Keratinocyte (primary cell): ENCODE measurements at regions not wholly inside any gene's neighbourhood (a gene's known extent, or its start where the extent isn't known, plus 50 kb on each side); places are given as distances from the start of the nearest gene placed in this dataset.
"Not testable (repeated sequence)": the region's sequence is repeated elsewhere in the genome, so short reads cannot be mapped to it uniquely, and the experiment has no call there.

ENCODE experiments used
- DNase-seq: peaks from one replicate; pipeline ENCODE4 v3.0.0-alpha.2; 2011; ENCODE audit warnings: low read depth, missing footprints, low spot score
- FAIRE-seq: peaks from 2 replicates; lab custom pipeline; 2011; peaks lifted over from hg19 to GRCh38; lab: Jason Lieb, UNC
- H2AFZ ChIP-seq: 2 replicates; pipeline ENCODE4 v1.6.0; 2012; ENCODE audit warnings: low read length, control low read depth, inconsistent platforms; ENCODE audit not compliant: control insufficient read depth
- H3K27ac ChIP-seq: 2 replicates; pipeline ENCODE4 v1.5.1; 2011; ENCODE audit warnings: low read length; ENCODE audit not compliant: control insufficient read depth, insufficient read depth
- H3K27me3 ChIP-seq: 3 replicates; pipeline ENCODE4 v1.6.0; 2011; ENCODE audit warnings: low read length; ENCODE audit not compliant: control insufficient read depth, insufficient read depth; ENCODE audit errors: extremely low read depth
- H3K36me3 ChIP-seq, 2 experiments: 2 replicates in 1 of 2; 3 replicates in 1 of 2; pipeline ENCODE4 v1.5.1; 2011; ENCODE audit warnings: low read length in 2 of 2, mild to moderate bottlenecking in 1 of 2; ENCODE audit not compliant: control insufficient read depth in 2 of 2, insufficient read depth in 2 of 2; ENCODE audit errors: extremely low read depth in 1 of 2
- H3K4me1 ChIP-seq: 3 replicates; pipeline ENCODE4 v1.5.1; 2011; ENCODE audit warnings: low read length; ENCODE audit not compliant: control insufficient read depth, insufficient read depth; ENCODE audit errors: extremely low read depth
- H3K4me2 ChIP-seq: 3 replicates; pipeline ENCODE4 v1.6.0; 2011; ENCODE audit warnings: low read depth, low read length; ENCODE audit not compliant: control insufficient read depth, insufficient read depth; ENCODE audit errors: extremely low read depth
- H3K4me3 ChIP-seq, 3 experiments: fragments of 200-600 bp in 1 of 3; sonication (generic) in 1 of 3; 2 replicates in 2 of 3; 3 replicates in 1 of 3; pipeline ENCODE4 v1.5.1; 2011 to 2016; ENCODE audit warnings: low read length in 3 of 3, mild to moderate bottlenecking in 3 of 3, control low read depth in 2 of 3, inconsistent platforms in 1 of 3, low read depth in 1 of 3, mixed read lengths in 1 of 3, mixed run types in 1 of 3, moderate library complexity in 1 of 3; ENCODE audit not compliant: control insufficient read depth in 2 of 3, insufficient read depth in 2 of 3; ENCODE audit errors: extremely low read depth in 1 of 3
- H3K79me2 ChIP-seq: 2 replicates; pipeline ENCODE4 v1.6.0; 2012; ENCODE audit warnings: low read length; ENCODE audit not compliant: control insufficient read depth, insufficient read depth
- H3K9ac ChIP-seq: 3 replicates; pipeline ENCODE4 v1.6.0; 2011; ENCODE audit warnings: low read length; ENCODE audit not compliant: control insufficient read depth, insufficient read depth; ENCODE audit errors: extremely low read depth
- H3K9me1 ChIP-seq: 3 replicates; pipeline ENCODE4 v1.6.0; 2011; ENCODE audit warnings: low read length; ENCODE audit not compliant: control insufficient read depth, insufficient read depth; ENCODE audit errors: extremely low read depth
- H3K9me3 ChIP-seq: 2 replicates; pipeline ENCODE4 v1.5.1; 2012; ENCODE audit warnings: low read depth, low read length; ENCODE audit not compliant: control insufficient read depth
- H4K20me1 ChIP-seq: 3 replicates; pipeline ENCODE4 v1.6.0; 2011; ENCODE audit warnings: low read length; ENCODE audit not compliant: control insufficient read depth, insufficient read depth; ENCODE audit errors: extremely low read depth
- EZH2 ChIP-seq: IDR thresholded peaks from one replicate; pipeline ENCODE4 v1.6.1; 2012; ENCODE audit warnings: inconsistent platforms, mild to moderate bottlenecking, low read length, moderate library complexity
- dilution Hi-C: fragments of 300-500 bp; cut with MboI; formaldehyde crosslinking; loops from one replicate; pipeline ENCODE4 v1.7.0; 2020; ENCODE audit warnings: low sequenced_read_pairs; ENCODE audit not compliant: extremely low pct_ligation_motif_present
- TF ChIP-seq, protein P1 (sequence below), 3 experiments: IDR thresholded peaks in 1 of 3; conservative IDR thresholded peaks in 1 of 3; optimal IDR thresholded peaks in 1 of 3; 2 replicates in 2 of 3; 3 replicates in 1 of 3; pipeline versions ENCODE3 to v1.5.1; 2011; ENCODE audit warnings: low read length in 3 of 3, mild to moderate bottlenecking in 3 of 3, moderate library complexity in 2 of 3, control low read depth in 1 of 3, inconsistent platforms in 1 of 3; ENCODE audit not compliant: insufficient read depth in 2 of 3; ENCODE audit errors: extremely low read depth in 1 of 3

GRCh38 chr22:23394525-23395326 is 185.4 kb downstream of the IGLL1 start:
- H3K79me2 ChIP-seq: no peaks in the 10 kb centered on the region
- dilution Hi-C loops: no loop called here
- H3K27ac ChIP-seq: no peak overlapping the region
- no peak overlapping the region for H3K9ac ChIP-seq
- H3K4me1 ChIP-seq: no peaks in the 10 kb centered on the region
- FAIRE-seq (no peak), DNase-seq (no peak)
- no peak overlapping the region for H2AFZ ChIP-seq
- no peaks in the 10 kb centered on the region for H3K36me3 ChIP-seq
- H3K9me1 ChIP-seq: no peaks in the 10 kb centered on the region
- H3K9me3 ChIP-seq: no peaks in the 10 kb centered on the region
- no peak for TF ChIP-seq EZH2
- TF ChIP-seq, protein P1, sequence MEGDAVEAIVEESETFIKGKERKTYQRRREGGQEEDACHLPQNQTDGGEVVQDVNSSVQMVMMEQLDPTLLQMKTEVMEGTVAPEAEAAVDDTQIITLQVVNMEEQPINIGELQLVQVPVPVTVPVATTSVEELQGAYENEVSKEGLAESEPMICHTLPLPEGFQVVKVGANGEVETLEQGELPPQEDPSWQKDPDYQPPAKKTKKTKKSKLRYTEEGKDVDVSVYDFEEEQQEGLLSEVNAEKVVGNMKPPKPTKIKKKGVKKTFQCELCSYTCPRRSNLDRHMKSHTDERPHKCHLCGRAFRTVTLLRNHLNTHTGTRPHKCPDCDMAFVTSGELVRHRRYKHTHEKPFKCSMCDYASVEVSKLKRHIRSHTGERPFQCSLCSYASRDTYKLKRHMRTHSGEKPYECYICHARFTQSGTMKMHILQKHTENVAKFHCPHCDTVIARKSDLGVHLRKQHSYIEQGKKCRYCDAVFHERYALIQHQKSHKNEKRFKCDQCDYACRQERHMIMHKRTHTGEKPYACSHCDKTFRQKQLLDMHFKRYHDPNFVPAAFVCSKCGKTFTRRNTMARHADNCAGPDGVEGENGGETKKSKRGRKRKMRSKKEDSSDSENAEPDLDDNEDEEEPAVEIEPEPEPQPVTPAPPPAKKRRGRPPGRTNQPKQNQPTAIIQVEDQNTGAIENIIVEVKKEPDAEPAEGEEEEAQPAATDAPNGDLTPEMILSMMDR (optimal IDR thresholded peaks at IDR 0.05 in 1 of 3, IDR thresholded peaks at IDR 0.05 in 1 of 3, conservative IDR thresholded peaks at IDR 0.05 in 1 of 3; ENCODE audit: extremely low read depth in 1 of 3, insufficient read depth in 2 of 3, low read length in 3 of 3): no peak
- H3K4me2 ChIP-seq: no peak overlapping the region
- no peaks in the 10 kb centered on the region for H3K27me3 ChIP-seq
- H3K4me3 ChIP-seq: no peak overlapping the region
- H4K20me1 ChIP-seq: no peaks in the 10 kb centered on the region

GRCh38 chr22:23393721-23394320 is 186.3 kb downstream of the IGLL1 start:
- Histone ChIP-seq H2AFZ (no peak overlapping the region), H3K4me3 (no peak overlapping the region), H3K27me3 (no peaks in the 10 kb centered on the region), H3K9me1 (no peaks in the 10 kb centered on the region), H4K20me1 (no peaks in the 10 kb centered on the region), H3K4me2 (no peak overlapping the region), H3K4me1 (no peaks in the 10 kb centered on the region), H3K36me3 (no peaks in the 10 kb centered on the region), H3K9me3 (no peaks in the 10 kb centered on the region), H3K9ac (no peak overlapping the region), H3K27ac (no peak overlapping the region), H3K79me2 (no peaks in the 10 kb centered on the region)
- TF ChIP-seq EZH2: no peak
- TF ChIP-seq, protein P1 (optimal IDR thresholded peaks at IDR 0.05 in 1 of 3, IDR thresholded peaks at IDR 0.05 in 1 of 3, conservative IDR thresholded peaks at IDR 0.05 in 1 of 3; ENCODE audit: extremely low read depth in 1 of 3, insufficient read depth in 2 of 3, low read length in 3 of 3): no peak
- FAIRE-seq (no peak), DNase-seq (no peak)
- dilution Hi-C loops: no loop called here

DNA sequence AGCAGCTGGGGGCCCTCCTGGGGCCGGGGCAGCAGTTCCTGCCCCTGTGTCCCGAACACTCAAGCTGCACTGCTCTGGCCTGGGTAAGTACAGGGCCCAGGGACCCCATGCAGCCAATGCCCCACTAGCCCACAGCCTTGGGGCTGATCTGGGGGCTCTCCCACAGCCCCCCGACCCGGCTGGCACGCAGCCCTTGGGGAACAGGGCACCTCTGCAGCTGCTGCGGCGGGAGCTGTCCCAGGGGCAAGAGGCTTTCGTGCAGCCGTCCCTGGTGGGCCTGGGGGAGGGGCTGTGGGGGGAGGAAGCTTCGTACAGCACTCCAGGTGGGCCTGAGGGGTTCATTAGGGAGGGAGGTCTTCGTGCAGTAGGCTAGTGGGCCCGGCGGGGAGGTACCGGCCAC is 186.9 kb downstream of the IGLL1 start:
- H4K20me1 ChIP-seq, H3K9ac ChIP-seq, H3K4me2 ChIP-seq, H3K27me3 ChIP-seq, H3K36me3 ChIP-seq, DNase-seq, dilution Hi-C loops, H3K4me1 ChIP-seq, H3K79me2 ChIP-seq, H3K9me3 ChIP-seq, H2AFZ ChIP-seq, FAIRE-seq, H3K27ac ChIP-seq, H3K4me3 ChIP-seq, H3K9me1 ChIP-seq: not testable (repeated sequence)
